Aorta (tissue), 5 donors: ENCODE measurements at regions not wholly inside any gene's neighbourhood (a gene's known extent, or its start where the extent isn't known, plus 50 kb on each side); places are given as distances from the start of the nearest gene placed in this dataset.

Source experiments
- ATAC-seq: fragments of 200-7000 bp; cut with Tn5 transposase; one replicate; pipeline ENCODE4 v1.9.1; 2022; ENCODE audit warnings: moderate library complexity; ENCODE audit not compliant: low FRiP score
- DNase-seq, 2 donors: peaks; one replicate each; pipeline ENCODE4 v3.0.0-alpha.2; 2020
- H3K27ac ChIP-seq, 2 donors: one replicate each; pipeline ENCODE4 v1.5.1; 2013; ENCODE audit warnings: low read length in 2 of 2, mild to moderate bottlenecking in 2 of 2, moderate library complexity in 2 of 2, control low read depth in 1 of 2, inconsistent platforms in 1 of 2, low read depth in 1 of 2
- H3K27me3 ChIP-seq, 2 donors: one replicate each; pipeline ENCODE4 v1.6.1; 2013; ENCODE audit warnings: control low read depth in 1 of 2, low read length in 1 of 2, mild to moderate bottlenecking in 1 of 2, moderate library complexity in 1 of 2; ENCODE audit not compliant: insufficient read depth in 2 of 2, control insufficient read depth in 1 of 2
- H3K36me3 ChIP-seq, 2 donors: one replicate each; pipeline ENCODE4 v1.6.1; 2013; ENCODE audit warnings: control low read depth in 1 of 2, low read length in 1 of 2, mild to moderate bottlenecking in 1 of 2; ENCODE audit not compliant: insufficient read depth in 2 of 2, control insufficient read depth in 1 of 2
- H3K4me1 ChIP-seq, 2 donors: one replicate each; pipeline ENCODE4 v1.6.1; 2013; ENCODE audit warnings: low read length in 2 of 2, control low read depth in 1 of 2, mild to moderate bottlenecking in 1 of 2, moderate library complexity in 1 of 2; ENCODE audit not compliant: insufficient read depth in 2 of 2, control insufficient read depth in 1 of 2
- H3K4me3 ChIP-seq, 2 donors: one replicate each; pipeline ENCODE4 v1.5.1; 2013; ENCODE audit warnings: low read length in 2 of 2, control low read depth in 1 of 2, mild to moderate bottlenecking in 1 of 2
- H3K9me3 ChIP-seq: one replicate; pipeline ENCODE4 v1.6.1; 2013; ENCODE audit warnings: mild to moderate bottlenecking, low read length; ENCODE audit not compliant: control insufficient read depth
- WGBS, 2 donors: extraction: QIAGEN DNeasy Blood & Tissue Kit; methylation state at CpG; one replicate each; pipeline ENCODE4 v1.1.7; 2013; 5-methylcytosine and 5-hydroxymethylcytosine counted together
- intact Hi-C, 2 donors: fragments of 100-400 bp; cut with DNase I; formaldehyde crosslinking; loops; one replicate each; pipeline versions ENCODE4 v1.14.2 to v1.15.0; 2022
- donor health status: healthy with polysubstance abuse.
- donor health status: Bipolar disorder and iron deficiency.
- donor health status: DM: no; HTN: no; CAD: no.
- donor health status: DM: no; HTN: no; CAD: no.
- donor health status: DM: yes; HTN: yes; CAD: no.

GRCh38 chr7:68573271-68574005 is 1024.8 kb upstream of the AUTS2 start:
- 51 to 58% methylated on average over 12 of the region's 12 CpGs for WGBS, 2 donors
- H3K27ac ChIP-seq = no peak overlapping the region
- ATAC-seq (no peak), DNase-seq (no peak)
- H3K4me3 ChIP-seq = no peak overlapping the region
- no peaks in the 10 kb centered on the region for H3K36me3 ChIP-seq
- intact Hi-C loops = no loop called here
- no peaks in the 10 kb centered on the region for H3K27me3 ChIP-seq
- no peaks in the 10 kb centered on the region for H3K9me3 ChIP-seq
- H3K4me1 ChIP-seq = no peaks in the 10 kb centered on the region

GRCh38 chr7:68576366-68576765 is 1021.9 kb upstream of the AUTS2 start:
- WGBS, 2 donors = 42 to 60% methylated on average over 2 of the region's 2 CpGs
- no peak for DNase-seq
- intact Hi-C loops = no loop called here
- no peaks in the 10 kb centered on the region for H3K9me3 ChIP-seq
- no peak overlapping the region for H3K27ac ChIP-seq
- no peak for ATAC-seq
- H3K27me3 ChIP-seq = no peaks in the 10 kb centered on the region
- H3K36me3 ChIP-seq = no peaks in the 10 kb centered on the region
- H3K4me3 ChIP-seq = no peak overlapping the region
- no peaks in the 10 kb centered on the region for H3K4me1 ChIP-seq

DNA sequence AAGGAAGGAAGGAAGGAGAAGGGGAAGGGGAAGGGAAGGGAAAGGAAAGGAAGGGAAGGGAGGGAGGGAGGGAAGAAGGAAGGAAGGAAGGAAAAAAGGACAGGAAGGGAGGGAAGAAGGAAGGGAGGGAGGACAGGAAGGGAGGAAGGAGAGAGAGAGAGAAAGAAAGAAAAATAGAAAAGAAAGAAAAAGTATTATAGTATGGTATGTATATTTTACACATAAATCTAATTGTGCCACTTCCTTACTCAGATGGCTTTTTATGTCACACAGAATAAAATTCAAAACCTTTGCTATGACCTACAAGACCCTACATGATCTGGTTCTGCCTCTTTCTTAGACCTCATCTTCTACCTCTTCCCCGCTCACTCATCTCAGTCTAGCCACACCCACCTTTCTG is 1016.9 kb upstream of the AUTS2 start:
- Histone ChIP-seq H3K27me3 (no peaks in the 10 kb centered on the region), H3K4me3 (no peak overlapping the region), H3K36me3 (no peaks in the 10 kb centered on the region), H3K27ac (no peak overlapping the region), H3K4me1 (peaks cover 0 to under 1% of the 10 kb centered on the region in 2 donors), H3K9me3 (peaks cover 3% of the 10 kb centered on the region)
- DNase-seq (no peak), ATAC-seq (no peak)
- 80 to 86% methylated on average over 1 of the region's 1 CpG for WGBS, 2 donors
- intact Hi-C loops = no loop called here

GRCh38 chr7:68587599-68587998 is 1010.7 kb upstream of the AUTS2 start:
- peaks cover 0 to 1% of the 10 kb centered on the region in 2 donors for H3K4me1 ChIP-seq
- peaks cover 3% of the 10 kb centered on the region for H3K9me3 ChIP-seq
- intact Hi-C loops = no loop called here
- H3K4me3 ChIP-seq = no peak overlapping the region
- no peak for ATAC-seq
- H3K27me3 ChIP-seq = no peaks in the 10 kb centered on the region
- WGBS, 2 donors = 68 to 72% methylated on average over 4 of the region's 4 CpGs
- no peaks in the 10 kb centered on the region for H3K36me3 ChIP-seq
- no peak for DNase-seq
- no peak overlapping the region for H3K27ac ChIP-seq

DNA sequence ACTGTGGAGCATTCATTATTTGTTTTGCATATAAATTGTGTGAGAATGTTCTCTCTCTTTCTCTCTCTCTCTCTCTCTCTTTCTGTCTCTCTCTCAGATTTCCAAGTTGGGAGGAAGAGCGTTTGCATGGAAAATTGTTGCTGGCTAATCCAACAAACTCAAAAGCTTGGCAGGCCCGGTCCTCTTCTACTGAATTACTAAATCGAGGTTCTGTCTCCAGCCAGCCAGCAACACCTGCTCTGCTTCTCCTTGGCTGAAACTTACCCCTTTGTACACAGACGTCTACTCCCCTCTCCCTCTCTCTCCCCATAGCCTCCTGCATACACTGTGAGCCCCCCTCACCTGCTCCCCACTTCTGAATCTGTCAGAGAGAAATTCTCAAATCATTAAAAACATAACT is 996.4 kb upstream of the AUTS2 start:
- intact Hi-C loops = no loop called here
- Histone ChIP-seq H3K27me3 (peaks cover 0 to 2% of the 10 kb centered on the region in 2 donors), H3K9me3 (no peaks in the 10 kb centered on the region), H3K27ac (no peak overlapping the region), H3K36me3 (no peaks in the 10 kb centered on the region), H3K4me1 (no peaks in the 10 kb centered on the region), H3K4me3 (no peak overlapping the region)
- no peak for DNase-seq
- ATAC-seq = no peak
- 58 to 67% methylated on average over 4 of the region's 4 CpGs for WGBS, 2 donors

- Histone ChIP-seq H3K36me3 (no peaks in the 10 kb centered on the region), H3K4me1 (no peaks in the 10 kb centered on the region), H3K4me3 (no peak overlapping the region), H3K9me3 (peaks cover 2% of the 10 kb centered on the region), H3K27me3 (peaks cover 0 to 2% of the 10 kb centered on the region in 2 donors), H3K27ac (no peak overlapping the region)
- intact Hi-C loops = no loop called here
- DNase-seq = no peak
- no peak for ATAC-seq
- 46 to 60% methylated on average over 1 of the region's 1 CpG for WGBS, 2 donors
Measured at GRCh38 chr7:68604541-68604940, 993.7 kb upstream of the AUTS2 start.

DNA sequence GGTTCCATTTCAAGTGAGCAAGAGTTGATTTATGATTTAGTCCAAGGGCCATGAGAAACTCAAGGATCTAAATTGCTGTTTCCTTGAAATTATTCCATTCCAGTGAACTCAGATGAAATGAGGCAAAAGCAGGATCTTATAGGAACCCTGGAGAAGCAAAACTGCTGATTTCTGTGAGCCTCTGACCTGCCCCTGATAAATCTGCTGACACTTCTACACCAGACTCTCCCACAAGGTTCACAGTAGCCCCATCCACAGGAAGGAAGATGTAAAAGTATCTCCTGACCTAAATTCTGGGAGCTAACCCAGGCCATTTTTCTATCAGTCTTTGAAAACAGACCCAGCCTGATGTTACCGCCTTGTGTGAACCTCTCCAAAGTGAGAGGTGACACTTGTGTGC is 987.6 kb upstream of the AUTS2 start:
- WGBS, 2 donors = 56 to 61% methylated on average over 1 of the region's 1 CpG
- DNase-seq = no peak

GRCh38 chr7:68613405-68613804 is 984.9 kb upstream of the AUTS2 start:
- no peak overlapping the region for H3K4me3 ChIP-seq
- H3K27ac ChIP-seq = no peak overlapping the region
- intact Hi-C loops = no loop called here
- no peaks in the 10 kb centered on the region for H3K36me3 ChIP-seq
- no peaks in the 10 kb centered on the region for H3K4me1 ChIP-seq
- ATAC-seq (no peak), DNase-seq (no peak)
- WGBS, 2 donors = 58 to 66% methylated on average over 6 of the region's 6 CpGs
- H3K9me3 ChIP-seq = peaks cover 13% of the 10 kb centered on the region
- peaks cover 0 to 2% of the 10 kb centered on the region in 2 donors for H3K27me3 ChIP-seq

More for the DNA sequence above, 987.6 kb upstream of the AUTS2 start:
- H3K4me3 ChIP-seq = no peak overlapping the region
- no peaks in the 10 kb centered on the region for H3K36me3 ChIP-seq
- intact Hi-C loops = no loop called here
- ATAC-seq = no peak
- H3K27me3 ChIP-seq = peaks cover 0 to 2% of the 10 kb centered on the region in 2 donors
- no peaks in the 10 kb centered on the region for H3K4me1 ChIP-seq
- no peak overlapping the region for H3K27ac ChIP-seq
- peaks cover 7% of the 10 kb centered on the region for H3K9me3 ChIP-seq

DNA sequence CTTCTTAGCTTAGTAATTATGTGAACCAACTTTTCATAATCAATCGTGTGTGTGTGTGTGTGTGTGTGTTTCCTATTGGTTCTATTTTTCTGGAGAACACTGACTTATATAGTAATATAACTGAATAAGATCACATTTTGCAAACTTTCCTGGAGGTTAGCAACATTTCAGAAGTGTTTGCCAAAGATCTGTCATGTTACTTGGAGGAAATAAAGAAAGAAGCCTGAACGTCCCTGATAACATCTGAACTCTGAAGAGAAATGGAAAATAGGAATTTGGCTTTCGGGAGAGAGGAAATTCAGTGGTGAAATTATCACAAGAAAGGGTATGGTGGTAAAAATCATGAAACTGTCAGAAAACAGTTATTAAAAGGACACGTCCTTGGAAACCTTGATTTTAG is 984.4 kb upstream of the AUTS2 start:
- intact Hi-C loops = no loop called here
- Histone ChIP-seq H3K27ac (no peak overlapping the region), H3K36me3 (no peaks in the 10 kb centered on the region), H3K9me3 (peaks cover 11% of the 10 kb centered on the region), H3K4me3 (no peak overlapping the region), H3K27me3 (peaks cover 0 to 2% of the 10 kb centered on the region in 2 donors), H3K4me1 (no peaks in the 10 kb centered on the region)
- no peak for DNase-seq
- no peak for ATAC-seq
- WGBS, 2 donors = 9% methylated on average over 4 of the region's 4 CpGs
